ENCODE measurements at regions not wholly inside any gene's neighbourhood (a gene's known extent, or its start where the extent isn't known, plus 50 kb on each side); places are given as distances from the start of the nearest gene placed in this dataset.

- Histone ChIP-seq H3K9ac (ENCODE audit: control insufficient read depth, extremely low read depth, insufficient read depth, low read length) (no peak overlapping the region), H3K36me3 (ENCODE audit: control insufficient read depth in 2 of 2, extremely low read depth in 1 of 2, insufficient read depth in 2 of 2, low read length in 2 of 2) (no peaks in the 10 kb centered on the region), H3K4me1 (ENCODE audit: control insufficient read depth, extremely low read depth, insufficient read depth, low read length) (no peaks in the 10 kb centered on the region), H3K27ac (ENCODE audit: control insufficient read depth, insufficient read depth, low read length) (no peak overlapping the region), H2AFZ (ENCODE audit: control insufficient read depth, low read length) (no peak overlapping the region), H3K4me2 (ENCODE audit: control insufficient read depth, extremely low read depth, insufficient read depth, low read depth, low read length) (no peak overlapping the region), H3K27me3 (ENCODE audit: control insufficient read depth, extremely low read depth, insufficient read depth, low read length) (no peaks in the 10 kb centered on the region), H3K9me3 (ENCODE audit: control insufficient read depth, low read depth, low read length) (no peaks in the 10 kb centered on the region), H3K9me1 (ENCODE audit: control insufficient read depth, extremely low read depth, insufficient read depth, low read length) (no peaks in the 10 kb centered on the region), H3K79me2 (ENCODE audit: control insufficient read depth, insufficient read depth, low read length) (no peaks in the 10 kb centered on the region), H4K20me1 (ENCODE audit: control insufficient read depth, extremely low read depth, insufficient read depth, low read length) (no peaks in the 10 kb centered on the region), H3K4me3 (ENCODE audit: control insufficient read depth in 2 of 3, extremely low read depth in 1 of 3, insufficient read depth in 2 of 3, low read depth in 1 of 3, low read length in 3 of 3) (no peak overlapping the region)
- FAIRE-seq (no peak), DNase-seq (ENCODE audit: low read depth, low spot score) (no peak)
- TF ChIP-seq, protein P1, sequence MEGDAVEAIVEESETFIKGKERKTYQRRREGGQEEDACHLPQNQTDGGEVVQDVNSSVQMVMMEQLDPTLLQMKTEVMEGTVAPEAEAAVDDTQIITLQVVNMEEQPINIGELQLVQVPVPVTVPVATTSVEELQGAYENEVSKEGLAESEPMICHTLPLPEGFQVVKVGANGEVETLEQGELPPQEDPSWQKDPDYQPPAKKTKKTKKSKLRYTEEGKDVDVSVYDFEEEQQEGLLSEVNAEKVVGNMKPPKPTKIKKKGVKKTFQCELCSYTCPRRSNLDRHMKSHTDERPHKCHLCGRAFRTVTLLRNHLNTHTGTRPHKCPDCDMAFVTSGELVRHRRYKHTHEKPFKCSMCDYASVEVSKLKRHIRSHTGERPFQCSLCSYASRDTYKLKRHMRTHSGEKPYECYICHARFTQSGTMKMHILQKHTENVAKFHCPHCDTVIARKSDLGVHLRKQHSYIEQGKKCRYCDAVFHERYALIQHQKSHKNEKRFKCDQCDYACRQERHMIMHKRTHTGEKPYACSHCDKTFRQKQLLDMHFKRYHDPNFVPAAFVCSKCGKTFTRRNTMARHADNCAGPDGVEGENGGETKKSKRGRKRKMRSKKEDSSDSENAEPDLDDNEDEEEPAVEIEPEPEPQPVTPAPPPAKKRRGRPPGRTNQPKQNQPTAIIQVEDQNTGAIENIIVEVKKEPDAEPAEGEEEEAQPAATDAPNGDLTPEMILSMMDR (optimal IDR thresholded peaks at IDR 0.05 in 1 of 3, IDR thresholded peaks at IDR 0.05 in 1 of 3, conservative IDR thresholded peaks at IDR 0.05 in 1 of 3; ENCODE audit: extremely low read depth in 1 of 3, insufficient read depth in 2 of 3, low read length in 3 of 3): no peak
- TF ChIP-seq EZH2 (IDR thresholded peaks at IDR 0.05; ENCODE audit: low read length): no peak
- dilution Hi-C loops (cut with MboI; ENCODE audit: extremely low pct_ligation_motif_present, low sequenced_read_pairs): no loop called here
Observed at GRCh38 chr9:7242126-7242525, 484.4 kb downstream of the KDM4C start.

DNA sequence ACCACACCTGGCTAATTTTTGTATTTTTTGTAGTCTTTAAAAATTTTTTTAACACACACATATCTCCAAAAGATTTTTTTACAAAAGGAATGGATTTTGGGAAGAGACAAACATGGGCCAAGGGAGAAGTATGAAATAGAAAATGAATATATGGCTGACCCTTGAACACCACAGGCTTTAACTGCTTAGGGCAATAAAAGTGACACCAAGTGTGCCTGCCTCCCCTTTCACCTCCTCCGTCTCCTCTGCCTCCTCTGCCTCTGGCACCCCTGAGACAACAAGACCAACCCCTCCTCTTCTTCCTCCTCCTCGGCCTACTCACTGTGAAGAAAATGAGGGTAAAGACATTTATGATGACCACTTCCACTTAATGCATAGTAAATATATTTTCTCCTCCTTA lies 483.9 kb downstream of the KDM4C start:
- Histone ChIP-seq H3K4me1 (ENCODE audit: control insufficient read depth, extremely low read depth, insufficient read depth, low read length) (no peaks in the 10 kb centered on the region), H4K20me1 (ENCODE audit: control insufficient read depth, extremely low read depth, insufficient read depth, low read length) (no peaks in the 10 kb centered on the region), H2AFZ (ENCODE audit: control insufficient read depth, low read length) (no peak overlapping the region), H3K4me2 (ENCODE audit: control insufficient read depth, extremely low read depth, insufficient read depth, low read depth, low read length) (no peak overlapping the region), H3K9ac (ENCODE audit: control insufficient read depth, extremely low read depth, insufficient read depth, low read length) (no peak overlapping the region), H3K27me3 (ENCODE audit: control insufficient read depth, extremely low read depth, insufficient read depth, low read length) (no peaks in the 10 kb centered on the region), H3K36me3 (ENCODE audit: control insufficient read depth in 2 of 2, extremely low read depth in 1 of 2, insufficient read depth in 2 of 2, low read length in 2 of 2) (no peaks in the 10 kb centered on the region), H3K9me1 (ENCODE audit: control insufficient read depth, extremely low read depth, insufficient read depth, low read length) (no peaks in the 10 kb centered on the region), H3K4me3 (ENCODE audit: control insufficient read depth in 2 of 3, extremely low read depth in 1 of 3, insufficient read depth in 2 of 3, low read depth in 1 of 3, low read length in 3 of 3) (no peak overlapping the region), H3K27ac (ENCODE audit: control insufficient read depth, insufficient read depth, low read length) (no peak overlapping the region), H3K79me2 (ENCODE audit: control insufficient read depth, insufficient read depth, low read length) (no peaks in the 10 kb centered on the region), H3K9me3 (ENCODE audit: control insufficient read depth, low read depth, low read length) (no peaks in the 10 kb centered on the region)
- TF ChIP-seq EZH2 (IDR thresholded peaks at IDR 0.05; ENCODE audit: low read length): no peak
- TF ChIP-seq, protein P1 (optimal IDR thresholded peaks at IDR 0.05 in 1 of 3, IDR thresholded peaks at IDR 0.05 in 1 of 3, conservative IDR thresholded peaks at IDR 0.05 in 1 of 3; ENCODE audit: extremely low read depth in 1 of 3, insufficient read depth in 2 of 3, low read length in 3 of 3): no peak
- no peak for DNase-seq (ENCODE audit: low read depth, low spot score)
- no peak for FAIRE-seq
- dilution Hi-C loops (cut with MboI; ENCODE audit: extremely low pct_ligation_motif_present, low sequenced_read_pairs): no loop called here

All from keratinocyte (primary cell).